HCT116 (cell line): ENCODE measurements at regions not wholly inside any gene's neighbourhood (a gene's known extent, or its start where the extent isn't known, plus 50 kb on each side); places are given as distances from the start of the nearest gene placed in this dataset.

ENCODE experiments used
- ATAC-seq: fragments of 200-7000 bp; cut with Tn5 transposase; 2 replicates; pipeline ENCODE4 v1.9.1; 2020; ENCODE audit warnings: mild to moderate bottlenecking, moderate library complexity
- BruUV-seq: library from RNA; stranded (reverse); fragments of 400-500 nt; replicated peaks from 2 replicates; lab custom pipeline; 2021; lab: Mats Ljungman, UMichigan
- CTCF ChIA-PET: fragments of 300-600 bp; sonication (Branson Sonifier 250); formaldehyde crosslinking; loops from one replicate; lab custom pipeline; 2021; ENCODE audit warnings: antibody characterized with exemption; lab: Charles Lee
- POLR2A ChIA-PET: fragments of 300-600, 350-600 bp; sonication (Branson Sonifier 250); formaldehyde crosslinking; loops from one replicate; lab custom pipeline; 2021; ENCODE audit warnings: antibody characterized with exemption; lab: Charles Lee
- RAD21 ChIA-PET, 2 experiments: fragments of 300-600 bp; sonication (Branson Sonifier 250); formaldehyde crosslinking; loops; one replicate each; lab custom pipeline; 2023; ENCODE audit warnings: low total read pairs in 2 of 2; ENCODE audit not compliant: uncharacterized antibody in 2 of 2, unreplicated experiment in 2 of 2, low non-redundant PET in 1 of 2; lab: Charles Lee
- DNase-seq: peaks from one replicate; pipeline ENCODE4 v3.0.0-alpha.2; 2010; ENCODE audit warnings: low read depth, low spot score
- H2AFZ ChIP-seq: fragments of 200-600 bp; shearing (Covaris generic), sonication (generic); 2 replicates; pipeline ENCODE4 v1.6.1; 2017; ENCODE audit warnings: low read depth, mixed run types, mixed read lengths, antibody characterized with exemption, low read length; ENCODE audit not compliant: poor library complexity, severe bottlenecking
- H3K27ac ChIP-seq: 2 replicates; pipeline ENCODE4 v1.5.1; 2012; ENCODE audit warnings: low read depth, low read length
- H3K27me3 ChIP-seq: fragments of 200-600 bp; sonication (generic); 2 replicates; pipeline ENCODE4 v1.6.1; 2016; ENCODE audit warnings: mixed run types, low read length, mixed read lengths; ENCODE audit not compliant: insufficient read depth
- H3K36me3 ChIP-seq, 2 experiments: fragments of 200-500 bp in 1 of 2; fragments of 200-600 bp in 1 of 2; sonication (Bioruptor generic) in 1 of 2; sonication (generic) in 1 of 2; 2 replicates each; pipeline versions ENCODE4 v1.5.1 to v1.6.1; 2014 to 2016; ENCODE audit warnings: low read length in 2 of 2, inconsistent platforms in 1 of 2, mixed read lengths in 1 of 2, mixed run types in 1 of 2; ENCODE audit not compliant: insufficient read depth in 2 of 2, control insufficient read depth in 1 of 2
- H3K4me1 ChIP-seq, 2 experiments: fragments of 200-600 bp in 1 of 2; sonication (generic) in 1 of 2; 2 replicates each; pipeline versions ENCODE4 v1.5.1 to v1.6.1; 2012 to 2017; ENCODE audit warnings: low read length in 2 of 2, inconsistent platforms in 1 of 2, mild to moderate bottlenecking in 1 of 2, mixed read lengths in 1 of 2, mixed run types in 1 of 2, moderate library complexity in 1 of 2; ENCODE audit not compliant: insufficient read depth in 2 of 2, control insufficient read depth in 1 of 2
- H3K4me2 ChIP-seq: fragments of 200-600 bp; sonication (generic); 2 replicates; pipeline ENCODE4 v1.6.1; 2017; ENCODE audit warnings: mixed run types, low read length, mixed read lengths
- H3K4me3 ChIP-seq, 2 experiments: fragments of 200-600 bp in 1 of 2; sonication (generic) in 1 of 2; replicated peaks in 1 of 2; 2 replicates each; pipeline ENCODE4 v1.5.1; 2011 to 2016; ENCODE audit warnings: low read length in 2 of 2, control low read depth in 1 of 2, low read depth in 1 of 2, mild to moderate bottlenecking in 1 of 2, mixed read lengths in 1 of 2, mixed run types in 1 of 2
- H3K79me2 ChIP-seq: fragments of 200-600 bp; sonication (generic); 2 replicates; pipeline ENCODE4 v1.6.1; 2017; ENCODE audit warnings: mild to moderate bottlenecking, mixed run types, low read length, moderate library complexity, mixed read lengths; ENCODE audit not compliant: insufficient read depth
- H3K9ac ChIP-seq: fragments of 200-600 bp; sonication (generic); 2 replicates; pipeline ENCODE4 v1.6.1; 2016; ENCODE audit warnings: low read length, mixed read lengths
- H3K9me2 ChIP-seq: fragments of 200-600 bp; sonication (generic), shearing (Covaris generic); 2 replicates; pipeline ENCODE4 v1.6.1; 2017; ENCODE audit warnings: mixed run types, mild to moderate bottlenecking, moderate library complexity; ENCODE audit not compliant: insufficient read depth
- H3K9me3 ChIP-seq, 2 experiments: fragments of 200-500 bp in 1 of 2; fragments of 200-600 bp in 1 of 2; sonication (Bioruptor generic) in 1 of 2; sonication (generic) in 1 of 2; 2 replicates each; pipeline ENCODE4 v1.6.1; 2014 to 2017; ENCODE audit warnings: low read length in 2 of 2, mixed read lengths in 2 of 2, inconsistent platforms in 1 of 2, low read depth in 1 of 2, mild to moderate bottlenecking in 1 of 2, mixed run types in 1 of 2, moderate library complexity in 1 of 2; ENCODE audit not compliant: control insufficient read depth in 1 of 2, insufficient read depth in 1 of 2
- H4K20me1 ChIP-seq: fragments of 200-600 bp; sonication (generic), shearing (Covaris generic); 2 replicates; pipeline ENCODE4 v1.6.1; 2017; ENCODE audit warnings: mixed run types, mild to moderate bottlenecking, moderate library complexity; ENCODE audit not compliant: insufficient read depth
- CTCF ChIP-seq, 3 experiments: fragments of 200-600 bp in 1 of 3; sonication (generic) in 1 of 3; IDR thresholded peaks in 2 of 3; conservative IDR thresholded peaks in 1 of 3; 2 replicates each; pipeline ENCODE4 v1.5.1; 2012 to 2017; ENCODE audit warnings: low read depth in 2 of 3, low read length in 2 of 3, antibody characterized with exemption in 1 of 3, borderline replicate concordance in 1 of 3, control low read depth in 1 of 3, mild to moderate bottlenecking in 1 of 3, mixed read lengths in 1 of 3, mixed run types in 1 of 3, moderate library complexity in 1 of 3; ENCODE audit not compliant: insufficient read depth in 1 of 3
- FOSL1 ChIP-seq: IDR thresholded peaks from 2 replicates; pipeline ENCODE4 v1.6.1; 2012; ENCODE audit warnings: low read depth
- ZNF274 ChIP-seq: fragments of 200-500 bp; sonication (Bioruptor generic); IDR thresholded peaks from 2 replicates; pipeline ENCODE4 v1.6.1; 2014; ENCODE audit warnings: mild to moderate bottlenecking, low read depth, low read length, inconsistent platforms
- intact Hi-C: fragments of 100-400 bp; cut with micrococcal nuclease; formaldehyde crosslinking; loops from 2 replicates; pipeline ENCODE4 v1.10.0; 2022

DNA sequence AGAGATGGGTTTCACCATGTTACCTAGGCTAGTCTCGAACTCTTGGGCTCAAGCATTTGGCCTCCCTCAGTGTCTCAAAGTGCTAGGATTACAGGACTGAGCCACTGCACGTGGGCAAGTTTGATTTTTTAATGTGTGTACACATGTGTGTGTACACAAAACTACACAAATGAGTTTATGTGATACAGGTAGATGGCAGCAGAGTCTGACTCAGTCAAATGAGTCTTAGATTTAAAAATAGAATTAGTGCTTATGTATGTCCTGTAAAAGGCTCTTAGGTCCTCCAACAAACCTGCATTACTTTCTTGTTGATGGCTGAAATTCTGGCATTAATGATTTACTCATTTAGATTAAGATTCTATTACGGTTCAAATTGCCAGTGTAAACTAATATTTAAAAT lies 293.7 kb downstream of the PCDH17 start:
- POLR2A ChIA-PET, result no interaction called here
- no peaks in the 10 kb centered on the region for H3K79me2 ChIP-seq
- H3K9me3 ChIP-seq, result peaks cover 8 to 16% of the 10 kb centered on the region in 2 experiments; a peak in 2 of 4 replicates
- no peak for ATAC-seq
- H3K9me2 ChIP-seq, result no peaks in the 10 kb centered on the region
- no peak overlapping the region for H3K27ac ChIP-seq
- DNase-seq, result no peak
- no peak overlapping the region for H2AFZ ChIP-seq
- intact Hi-C loops, result no loop called here
- no peak for TF ChIP-seq FOSL1
- TF ChIP-seq, all 23 proteins: peak for 0
- Histone ChIP-seq H3K36me3 (no peaks in the 10 kb centered on the region), H3K27me3 (no peaks in the 10 kb centered on the region), H3K4me2 (no peak overlapping the region), H3K4me1 (no peaks in the 10 kb centered on the region), H3K4me3 (no peak overlapping the region), H3K9ac (no peak overlapping the region), H4K20me1 (no peaks in the 10 kb centered on the region)
- ChIA-PET CTCF (no interaction called here), RAD21 (no interaction called here)
- BruUV-seq, result no TSS peak

DNA sequence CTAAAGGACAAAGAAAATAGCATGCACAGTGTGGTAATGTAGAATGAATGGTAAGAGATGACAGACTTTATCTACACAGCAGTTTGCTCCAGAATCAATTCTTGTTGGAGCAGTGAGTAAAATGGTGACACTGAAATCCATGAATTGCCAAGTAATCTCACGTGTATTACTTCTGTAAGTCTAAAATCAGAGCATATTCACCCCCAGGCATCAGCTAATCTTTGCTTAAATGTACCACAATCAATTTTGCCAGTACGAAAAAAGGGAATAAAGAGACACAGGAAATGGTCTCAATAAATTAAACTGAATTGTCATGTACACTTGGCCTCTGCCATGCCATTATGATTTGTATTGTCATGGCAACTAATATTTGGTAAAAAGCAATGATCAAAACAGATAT lies 294.2 kb downstream of the PCDH17 start:
- ChIA-PET CTCF (no interaction called here), RAD21 (no interaction called here), POLR2A (no interaction called here)
- no peaks in the 10 kb centered on the region for H3K79me2 ChIP-seq
- no peak overlapping the region for H2AFZ ChIP-seq
- BruUV-seq, result no TSS peak
- H3K36me3 ChIP-seq, result no peaks in the 10 kb centered on the region
- ATAC-seq (no peak), DNase-seq (no peak)
- H3K9me2 ChIP-seq, result no peaks in the 10 kb centered on the region
- TF ChIP-seq CTCF (IDR thresholded peaks at IDR 0.05 in 2 of 3, conservative IDR thresholded peaks at IDR 0.05 in 1 of 3; ENCODE audit: borderline replicate concordance in 1 of 3, insufficient read depth in 1 of 3, low read depth in 2 of 3, low read length in 2 of 3) (no peak), ZNF274 (no peak), FOSL1 (no peak)
- intact Hi-C loops, result no loop called here
- no peak overlapping the region for H3K27ac ChIP-seq
- H3K4me1 ChIP-seq, result no peaks in the 10 kb centered on the region
- peaks cover 8 to 16% of the 10 kb centered on the region in 2 experiments; a peak in 2 of 4 replicates for H3K9me3 ChIP-seq
- H3K4me3 ChIP-seq, result no peak overlapping the region
- H3K9ac ChIP-seq, result no peak overlapping the region
- no peak overlapping the region for H3K4me2 ChIP-seq
- no peaks in the 10 kb centered on the region for H3K27me3 ChIP-seq
- H4K20me1 ChIP-seq, result no peaks in the 10 kb centered on the region
